Kidney tubule cell (primary cell): ENCODE measurements at regions not wholly inside any gene's neighbourhood (a gene's known extent, or its start where the extent isn't known, plus 50 kb on each side); places are given as distances from the start of the nearest gene placed in this dataset.
"Not testable (repeated sequence)": the region's sequence is repeated elsewhere in the genome, so short reads cannot be mapped to it uniquely, and the experiment has no call there.

Source experiments
- DNase-seq: peaks from one replicate; pipeline ENCODE4 v3.0.0-alpha.2; 2018; ENCODE audit warnings: low spot score

GRCh38 chr2:138218397-138218796, 254.1 kb downstream of the HNMT start:
- DNase-seq = no peak

- DNase-seq = no peak
Measured at GRCh38 chr2:138219961-138220360, 255.7 kb downstream of the HNMT start.

- DNase-seq = no peak
Measured at GRCh38 chr2:138221358-138221757, 257.1 kb downstream of the HNMT start.

- peak; percentile 42 for DNase-seq
Measured at GRCh38 chr2:138223319-138223718, 259.0 kb downstream of the HNMT start.

GRCh38 chr2:138227195-138227594, 262.9 kb downstream of the HNMT start:
- DNase-seq = no peak

GRCh38 chr2:138228101-138228500, 263.8 kb downstream of the HNMT start:
- DNase-seq = no peak

DNA sequence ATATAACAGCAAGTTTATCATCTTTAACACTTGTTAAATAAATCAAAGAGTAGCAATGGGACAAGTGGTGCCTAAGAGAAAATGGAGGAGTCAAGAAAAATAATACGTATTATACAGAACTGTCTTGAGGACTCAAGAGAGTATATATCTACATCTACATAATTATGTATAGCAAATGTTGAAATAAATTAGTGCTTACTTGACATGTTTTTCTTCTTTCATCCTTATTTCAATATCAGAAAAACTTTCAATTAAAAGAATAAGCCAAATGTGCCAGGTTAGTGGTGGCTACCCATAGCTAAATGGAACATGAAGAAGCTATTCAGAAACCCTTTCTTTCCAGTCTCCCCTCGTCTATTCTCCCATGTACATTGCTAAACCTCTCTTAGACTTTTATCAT, 267.3 kb upstream of the SPOPL start:
- DNase-seq = no peak

DNA sequence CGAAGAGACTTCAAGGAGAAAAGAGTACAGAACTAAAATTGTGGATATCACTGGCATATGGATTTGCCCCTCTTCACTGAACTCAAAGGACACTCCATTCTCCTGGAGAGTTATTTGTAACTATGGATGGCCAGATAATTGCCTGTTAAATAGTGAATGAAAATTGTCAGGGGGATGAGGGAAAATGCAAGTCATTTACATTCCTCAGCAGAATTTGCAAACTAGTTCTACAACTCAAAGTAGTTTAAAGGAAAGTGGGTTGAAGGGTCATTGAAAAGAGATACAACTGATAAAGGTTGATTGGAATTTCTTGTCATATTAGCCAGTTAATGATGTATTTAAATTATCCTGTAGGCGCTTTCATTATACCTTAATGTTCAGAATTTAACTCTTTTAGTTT, 266.5 kb upstream of the SPOPL start:
- DNase-seq = no peak

- no peak for DNase-seq
Measured at GRCh38 chr2:138236142-138236541, 265.4 kb upstream of the SPOPL start.

DNA sequence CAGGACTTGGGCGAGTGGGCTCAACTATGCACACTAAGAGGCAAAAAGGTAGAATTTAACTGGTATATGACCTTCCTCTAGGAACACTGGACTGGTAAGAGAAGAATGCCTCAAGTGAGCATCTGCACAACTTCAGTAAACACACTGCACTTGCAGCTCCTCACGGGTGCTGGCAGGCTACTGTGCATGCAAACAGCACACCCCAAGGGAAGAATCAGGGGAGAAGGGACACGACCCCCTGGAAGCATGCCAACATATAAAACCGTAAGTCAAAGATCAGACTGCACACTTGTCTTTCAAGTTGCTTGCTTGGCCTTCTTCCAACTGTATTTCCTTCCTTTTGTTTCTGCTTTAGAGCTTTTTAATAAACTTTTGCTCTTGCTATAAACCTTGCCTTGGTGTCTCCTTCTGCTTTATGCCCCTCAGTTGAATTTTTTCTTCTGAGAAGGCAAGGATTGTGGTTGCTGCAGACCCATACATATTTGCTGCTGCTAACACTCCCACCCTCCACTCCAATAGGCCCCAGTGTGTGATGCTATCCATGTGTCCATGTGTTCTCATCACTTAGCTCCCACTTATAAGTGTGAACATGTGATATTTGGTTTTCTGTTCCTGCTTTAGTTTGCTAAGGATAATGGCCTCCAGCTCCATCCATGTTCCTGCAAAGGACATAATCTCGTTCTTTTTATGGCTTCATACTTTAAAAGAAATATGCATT, 263.7 kb upstream of the SPOPL start:
- no peak for DNase-seq

GRCh38 chr2:138238908-138239307, 262.7 kb upstream of the SPOPL start:
- no peak for DNase-seq

DNA sequence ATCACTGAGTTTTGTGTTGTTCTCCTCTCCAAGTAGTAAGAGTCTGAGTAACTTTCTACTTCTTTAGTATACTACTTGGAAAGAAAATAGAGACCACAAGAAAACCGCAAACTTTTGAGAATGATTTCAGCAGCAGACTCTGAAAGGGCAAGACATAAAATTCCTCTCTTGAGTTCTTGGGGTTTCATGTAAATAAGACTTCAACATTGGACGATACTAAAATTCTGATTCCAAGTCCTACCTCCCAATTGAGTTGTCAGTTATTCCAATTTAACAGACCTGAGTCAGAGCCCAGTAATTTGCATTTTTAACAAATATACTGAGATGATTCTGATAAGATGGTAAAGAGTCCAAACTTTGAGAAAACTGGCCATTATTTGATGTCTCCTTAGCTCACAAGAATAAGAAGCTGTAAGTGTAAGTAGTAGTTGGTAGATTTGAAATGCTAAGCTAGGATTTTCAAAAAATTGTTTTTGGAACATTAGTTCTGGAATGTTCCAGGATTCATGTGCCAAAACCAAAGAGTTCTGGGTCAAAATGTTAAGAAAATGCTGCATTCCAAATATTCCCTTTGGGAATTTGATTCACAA, 261.6 kb upstream of the SPOPL start:
- no peak for DNase-seq

DNA sequence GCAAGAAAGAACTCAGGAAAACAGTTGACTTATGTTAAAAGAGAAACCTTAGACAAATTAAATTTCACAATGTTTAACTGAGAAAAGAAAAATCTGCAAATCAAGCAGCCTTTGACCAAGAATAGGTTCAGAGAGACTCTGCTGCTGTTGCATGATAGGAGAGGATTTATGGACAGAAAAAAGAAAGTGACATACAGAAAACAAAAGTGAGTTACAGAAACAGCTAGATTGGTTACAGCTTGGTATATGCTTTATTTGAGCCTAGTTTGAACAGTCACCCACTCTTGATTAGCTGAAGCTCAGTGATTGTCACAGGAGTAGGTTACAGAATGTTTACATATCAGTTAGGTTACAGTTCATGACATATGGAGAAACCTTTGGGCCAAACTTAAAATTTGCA, 258.2 kb upstream of the SPOPL start:
- no peak for DNase-seq

- peak; percentile 33 for DNase-seq
Measured at GRCh38 chr2:138244501-138244925, 257.1 kb upstream of the SPOPL start.

GRCh38 chr2:138245310-138245709, 256.3 kb upstream of the SPOPL start:
- DNase-seq = no peak

- DNase-seq = no peak
Measured at GRCh38 chr2:138247302-138247701, 254.3 kb upstream of the SPOPL start.

DNA sequence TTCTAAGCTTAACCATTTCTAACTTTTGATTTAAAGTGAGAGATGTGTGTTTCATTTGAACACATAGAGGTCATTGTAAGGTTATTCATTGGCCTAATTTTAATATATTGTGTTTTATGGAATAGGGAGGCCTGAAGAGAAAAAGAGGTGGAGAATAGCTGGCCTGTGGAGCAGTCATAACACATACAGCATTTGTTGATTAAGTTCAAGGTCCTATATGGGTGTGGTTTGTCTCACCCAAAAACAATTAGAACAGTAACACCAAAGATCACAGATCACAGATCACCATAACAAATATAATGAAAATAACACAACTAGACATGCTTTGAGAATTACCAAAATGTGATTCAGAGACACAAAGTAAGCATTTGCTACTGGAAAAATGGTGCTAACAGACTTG, 252.4 kb upstream of the SPOPL start:
- DNase-seq = no peak

GRCh38 chr2:138250843-138251320, 250.7 kb upstream of the SPOPL start:
- DNase-seq = not testable (repeated sequence)

- no peak for DNase-seq
Measured at GRCh38 chr2:138252587-138252986, 249.0 kb upstream of the SPOPL start.

GRCh38 chr2:138255670-138256069, 245.9 kb upstream of the SPOPL start:
- no peak for DNase-seq

DNA sequence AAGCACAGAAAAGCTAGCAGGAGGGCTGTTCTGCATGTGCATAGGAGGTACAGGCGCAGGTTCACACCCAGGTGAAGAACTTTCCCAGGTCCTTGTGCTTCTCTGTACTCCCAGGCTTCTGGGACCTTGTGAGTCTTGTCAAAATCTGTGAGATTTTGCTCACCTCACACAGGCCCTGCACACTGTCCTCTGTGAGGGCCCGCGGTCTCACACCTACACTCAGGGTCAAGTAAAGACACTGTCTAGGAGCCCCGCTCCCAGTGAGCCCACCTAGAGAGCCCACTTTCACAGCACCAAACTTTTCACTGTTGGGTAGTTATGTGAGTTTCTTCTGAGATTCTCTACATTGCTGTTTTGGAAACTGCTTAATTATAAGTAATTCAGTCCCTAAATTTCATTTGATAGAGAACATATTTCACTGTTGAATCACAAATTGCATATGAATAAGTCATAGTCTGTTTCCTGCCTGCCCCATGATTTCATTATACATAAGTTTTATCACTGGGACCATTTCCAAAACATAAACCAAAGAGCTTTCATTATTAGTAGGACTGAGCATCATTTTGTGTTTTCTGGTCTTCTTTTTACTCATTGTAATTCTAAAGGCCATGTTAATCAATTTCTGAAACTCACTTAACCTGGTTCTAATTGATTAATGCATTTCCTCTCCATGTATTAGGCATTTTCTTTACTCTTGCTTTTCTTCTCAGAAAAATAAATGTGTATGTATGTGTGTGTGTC, 234.2 kb upstream of the SPOPL start:
- DNase-seq = peak; percentile 79

DNA sequence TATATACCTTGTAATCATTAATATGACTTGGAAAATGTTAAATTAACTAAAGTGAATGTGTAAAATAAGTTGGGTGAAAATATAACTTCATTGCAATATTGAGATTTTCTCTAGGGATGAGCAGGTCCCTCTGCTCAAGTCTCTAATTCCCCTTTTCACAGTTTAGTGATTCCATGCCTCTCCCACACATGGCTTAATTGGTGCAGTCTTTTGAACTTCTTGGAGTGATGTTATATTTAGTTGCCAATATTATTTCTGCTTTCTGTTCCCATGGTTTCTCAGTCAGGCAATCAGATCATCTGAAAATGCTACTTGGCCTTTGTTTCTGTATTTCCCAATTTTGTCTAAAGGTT, 233.7 kb upstream of the SPOPL start:
- DNase-seq = peak; percentile 40

DNA sequence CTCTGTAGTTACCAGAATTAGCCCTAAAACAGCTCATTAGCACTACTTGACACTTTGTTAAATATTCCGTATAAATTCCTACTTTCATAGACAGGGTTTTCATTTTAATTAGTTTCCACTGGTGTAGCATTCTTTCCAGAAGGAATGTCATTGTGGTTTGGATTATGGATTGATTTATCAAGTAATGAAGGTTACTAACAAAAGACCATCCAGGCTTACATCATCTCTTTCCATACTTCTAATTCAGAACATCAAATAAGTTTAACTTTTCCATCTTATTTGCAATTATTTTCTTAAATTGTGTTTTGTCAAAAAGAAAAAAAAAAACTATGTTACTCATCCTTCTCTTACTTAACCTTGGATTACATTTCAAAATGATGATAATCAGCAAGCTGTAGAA, 231.8 kb upstream of the SPOPL start:
- DNase-seq = no peak
